NCI-H1048 (cell line): ENCODE measurements at regions not wholly inside any gene's neighbourhood (a gene's known extent, or its start where the extent isn't known, plus 50 kb on each side); places are given as distances from the start of the nearest gene placed in this dataset.
"Not testable (repeated sequence)": the region's sequence is repeated elsewhere in the genome, so short reads cannot be mapped to it uniquely, and the experiment has no call there.

Experiments
- DNase-seq: peaks from one replicate; lab custom pipeline; 2025; lab: John Stamatoyannopoulos, UW

- DNase-seq, result no peak
These were observed 257.7 kb upstream of the MYT1L start for GRCh38 chr2:2588777-2589176.

- DNase-seq, result no peak
These were observed 256.3 kb upstream of the MYT1L start for GRCh38 chr2:2587354-2587753.

- no peak for DNase-seq
These were observed 255.9 kb upstream of the MYT1L start for GRCh38 chr2:2586931-2587330.

DNA sequence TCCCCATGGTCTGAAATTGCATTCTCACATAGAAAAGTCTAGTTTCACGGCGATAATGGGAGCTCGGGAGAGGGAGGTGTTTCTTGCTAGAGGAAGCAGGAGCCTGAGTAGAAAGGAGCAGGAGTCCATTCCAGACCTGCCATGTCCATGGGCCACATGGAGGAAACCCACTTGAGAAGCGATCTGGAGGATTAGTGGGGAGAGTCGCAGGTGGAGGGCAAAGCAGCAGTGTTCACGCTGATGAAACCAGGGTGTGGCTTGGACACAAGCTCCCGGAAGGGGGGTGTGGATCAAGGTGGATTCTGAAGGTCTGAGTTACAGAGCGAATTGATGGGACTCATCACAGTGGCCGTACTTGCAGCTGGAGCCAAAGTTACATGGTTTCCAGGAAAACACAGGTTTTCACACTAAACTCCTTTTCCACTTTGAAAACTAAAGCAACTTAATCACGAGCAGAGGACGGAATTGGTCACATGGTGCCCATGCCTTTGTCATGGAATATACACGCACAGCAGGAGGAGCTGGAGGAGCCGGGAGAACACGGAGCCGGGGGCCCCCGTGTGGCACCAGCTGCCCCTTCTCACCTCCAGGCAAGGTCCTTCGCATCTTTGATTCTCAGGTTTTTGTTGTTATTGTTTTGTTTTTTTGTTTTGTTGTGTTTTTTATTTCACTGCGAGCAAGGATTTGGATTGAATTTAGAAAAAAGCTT lies 255.1 kb upstream of the MYT1L start:
- DNase-seq, result no peak

DNA sequence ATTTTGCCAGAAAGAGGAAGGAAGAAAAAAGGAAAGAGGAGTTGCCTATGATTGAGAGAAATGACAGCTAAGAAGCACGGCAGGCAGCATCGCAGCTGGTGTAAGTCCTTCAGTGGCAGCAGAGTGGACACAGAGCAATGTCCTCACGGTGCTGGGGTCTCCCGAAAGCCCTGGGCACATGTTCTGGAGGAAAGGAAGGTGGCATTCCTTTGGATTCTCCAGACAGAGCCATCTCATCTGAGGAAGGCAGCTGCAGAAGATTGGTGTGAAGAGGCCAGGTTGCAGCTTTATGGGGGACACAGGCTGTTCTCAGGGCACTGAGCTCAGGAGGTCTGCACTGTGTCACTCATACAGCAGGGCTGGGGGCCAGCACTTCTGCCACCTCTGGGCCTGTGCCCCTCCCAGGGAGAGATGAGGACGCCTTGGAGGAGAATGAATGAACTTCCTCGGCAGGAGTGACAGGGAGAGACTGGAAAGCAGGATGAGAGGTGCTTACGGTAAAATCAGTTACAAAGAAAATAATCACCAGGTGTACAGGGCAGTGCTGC lies 252.0 kb upstream of the MYT1L start:
- no peak for DNase-seq

- no peak for DNase-seq
These were observed 250.5 kb upstream of the MYT1L start for GRCh38 chr2:2581331-2582159.

GRCh38 chr2:2580841-2581240 lies 249.8 kb upstream of the MYT1L start:
- DNase-seq, result not testable (repeated sequence)

DNA sequence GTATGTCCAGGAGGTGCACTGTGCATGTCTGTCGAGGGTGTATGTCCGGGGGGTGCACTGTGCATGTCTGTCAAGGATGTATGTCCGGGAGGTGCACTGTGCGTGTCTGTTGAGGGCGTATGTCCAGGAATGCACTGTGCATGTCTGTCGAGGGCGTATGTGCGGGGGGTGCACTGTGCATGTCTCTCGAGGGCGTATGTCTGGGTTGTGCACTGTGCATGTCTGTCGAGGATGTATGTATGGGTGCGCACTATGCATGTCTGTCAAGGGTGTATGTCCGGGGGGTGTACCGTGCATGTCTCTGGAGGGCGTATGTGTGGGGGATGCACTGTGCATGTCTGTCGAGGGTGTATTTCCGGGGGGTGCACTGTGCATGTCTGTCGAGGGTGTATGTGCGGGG lies 249.3 kb upstream of the MYT1L start:
- no peak for DNase-seq

GRCh38 chr2:2579814-2580213 lies 248.7 kb upstream of the MYT1L start:
- DNase-seq, result no peak

GRCh38 chr2:2577407-2577831 lies 246.3 kb upstream of the MYT1L start:
- DNase-seq, result no peak

DNA sequence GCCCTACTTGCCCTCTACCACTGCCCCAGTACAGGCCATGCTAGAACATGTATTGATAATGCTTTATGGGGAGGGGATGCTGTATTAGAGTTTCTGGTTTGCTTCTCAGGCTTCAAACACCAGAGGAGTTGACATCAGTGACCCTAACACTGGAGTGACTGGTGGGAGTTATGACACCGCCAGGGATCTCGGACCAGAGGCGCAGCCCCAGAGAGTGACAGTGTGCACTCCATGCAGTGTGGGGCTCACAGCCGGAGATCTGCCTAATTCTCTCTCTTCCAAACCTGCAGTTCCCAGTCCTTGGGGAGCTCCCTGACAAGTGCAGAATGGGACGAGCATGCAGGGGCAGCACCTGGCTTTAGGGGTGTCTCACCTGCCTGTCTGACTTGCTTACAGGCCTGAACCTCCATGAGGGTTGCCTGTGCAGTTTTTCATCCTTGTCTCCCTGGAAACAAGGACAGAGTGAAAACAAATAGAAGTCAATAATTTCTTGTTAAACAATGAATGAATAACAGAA lies 244.9 kb upstream of the MYT1L start:
- DNase-seq, result no peak

- DNase-seq, result no peak
These were observed 244.1 kb upstream of the MYT1L start for GRCh38 chr2:2575181-2575577.

DNA sequence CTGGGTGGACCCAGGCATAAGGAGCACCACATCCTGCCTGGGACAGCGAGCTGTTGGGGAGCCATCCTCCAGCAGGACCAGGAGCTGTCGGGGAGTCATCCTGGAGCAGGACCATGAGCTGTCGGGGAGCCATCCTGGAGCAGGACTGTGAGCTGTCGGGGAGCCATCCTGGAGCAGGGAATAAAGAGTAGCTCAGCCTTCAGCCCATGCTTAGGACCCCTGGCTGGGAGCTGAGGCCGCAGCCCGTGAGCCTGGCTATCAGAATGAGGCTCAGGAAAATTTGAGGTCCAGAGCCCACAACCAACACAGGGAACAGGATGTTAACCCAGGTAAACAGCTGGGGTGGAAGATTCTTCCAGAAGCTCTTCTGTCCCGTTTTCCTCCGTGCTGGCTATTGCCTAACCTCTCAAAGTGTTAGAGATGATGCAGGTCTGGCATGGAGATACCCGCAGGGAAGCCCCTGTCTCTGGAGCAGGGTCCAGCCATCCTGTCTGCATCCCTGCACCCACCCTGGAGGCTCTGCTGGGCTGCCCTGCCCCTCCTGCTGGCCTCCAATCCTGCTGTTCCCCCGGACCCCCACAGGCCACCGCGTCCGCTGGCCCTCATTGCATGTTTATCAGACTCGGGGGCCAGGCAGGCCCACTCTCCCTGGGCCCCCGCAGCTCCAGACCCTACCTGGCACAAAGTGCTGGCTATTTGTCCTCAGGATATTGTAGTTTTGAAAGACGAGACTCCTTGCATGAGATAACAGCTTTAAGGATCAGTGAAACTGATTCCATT lies 243.5 kb upstream of the MYT1L start:
- no peak for DNase-seq

DNA sequence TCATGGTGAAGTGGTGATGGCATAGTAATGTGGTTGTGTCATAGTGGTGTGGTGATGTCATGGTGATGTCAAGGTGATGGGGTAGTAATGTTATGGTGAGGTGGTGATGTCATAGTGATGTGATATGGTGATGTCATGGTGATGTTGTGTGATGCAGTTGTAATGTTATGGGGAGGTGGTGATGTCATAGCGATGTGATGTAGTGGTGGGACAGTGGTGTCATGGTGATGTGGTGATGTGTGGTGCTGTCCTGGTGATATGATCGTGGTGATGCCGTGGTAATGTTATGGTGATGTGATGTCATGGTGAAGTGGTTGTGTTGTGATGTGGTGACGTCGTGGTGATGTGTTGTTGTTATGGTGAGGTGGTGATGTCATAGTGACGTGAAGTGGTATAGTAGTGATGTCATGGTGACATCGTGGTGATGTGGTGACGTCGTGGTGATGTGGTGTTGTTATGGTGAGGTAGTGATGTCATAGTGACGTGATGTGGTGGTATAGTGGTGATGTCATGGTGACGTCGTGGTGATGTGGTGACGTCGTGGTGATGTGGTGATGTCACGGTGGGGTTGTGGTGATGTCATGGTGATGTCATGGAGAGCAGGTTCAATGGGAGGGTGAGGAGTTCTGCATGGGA lies 242.7 kb upstream of the MYT1L start:
- DNase-seq, result no peak

DNA sequence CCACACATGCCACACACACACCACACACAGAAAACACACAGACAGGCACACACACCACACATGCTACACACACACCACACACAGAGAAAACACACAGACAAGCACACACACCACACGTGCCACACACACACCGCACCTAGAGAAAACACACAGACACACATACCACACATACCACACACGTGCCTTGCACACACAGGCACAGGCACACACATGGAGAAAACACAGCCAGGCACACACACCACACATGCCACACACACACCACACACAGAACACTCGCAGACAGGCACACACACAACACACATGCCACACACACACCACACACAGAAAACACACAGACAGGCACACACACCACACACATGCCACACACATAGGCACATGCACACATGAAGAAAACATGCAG lies 242.1 kb upstream of the MYT1L start:
- DNase-seq, result no peak

- DNase-seq, result no peak
These were observed 241.5 kb upstream of the MYT1L start for GRCh38 chr2:2572393-2573204.

DNA sequence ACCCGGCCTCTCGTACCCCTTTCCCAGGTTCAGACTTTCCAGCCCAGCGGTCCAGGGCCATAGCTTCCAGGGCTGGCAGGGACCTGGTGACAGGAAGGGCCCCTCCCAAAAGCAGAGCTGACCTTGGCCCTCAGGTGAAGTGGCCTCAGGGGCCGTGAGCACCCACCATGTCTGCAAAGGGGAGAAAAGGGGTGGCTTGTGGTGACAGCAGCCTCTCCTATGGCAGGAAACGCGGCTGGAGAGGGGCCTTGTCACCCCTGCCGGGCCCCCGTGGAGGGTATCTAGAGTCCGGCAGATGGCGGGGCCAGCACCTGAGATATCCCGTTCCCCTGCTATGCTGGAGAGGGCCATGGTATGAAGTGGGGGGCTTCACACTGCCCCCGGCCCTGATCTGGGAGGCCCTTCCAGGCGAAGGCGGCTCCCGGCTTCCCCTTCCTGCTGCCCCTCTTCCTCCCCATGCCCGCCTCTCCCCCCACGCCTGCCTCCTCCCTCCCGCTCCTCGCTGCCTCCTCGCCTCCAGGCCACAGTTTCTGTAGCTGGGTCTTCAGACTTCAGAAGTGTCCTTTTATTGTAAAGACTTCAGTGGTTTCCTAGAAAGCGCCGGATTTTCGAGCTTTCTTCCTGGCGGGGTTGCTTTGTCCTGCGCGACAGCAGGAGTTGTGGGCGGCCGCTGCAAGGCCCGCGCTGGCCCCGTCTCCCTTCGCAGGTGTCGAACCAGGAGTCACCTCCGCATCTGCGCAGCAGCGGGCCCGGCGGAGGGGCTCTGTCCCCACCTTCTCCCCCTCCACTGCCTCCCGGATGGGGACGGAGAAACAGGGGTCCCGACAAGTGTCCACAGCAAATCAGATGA lies 240.5 kb upstream of the MYT1L start:
- no peak for DNase-seq

DNA sequence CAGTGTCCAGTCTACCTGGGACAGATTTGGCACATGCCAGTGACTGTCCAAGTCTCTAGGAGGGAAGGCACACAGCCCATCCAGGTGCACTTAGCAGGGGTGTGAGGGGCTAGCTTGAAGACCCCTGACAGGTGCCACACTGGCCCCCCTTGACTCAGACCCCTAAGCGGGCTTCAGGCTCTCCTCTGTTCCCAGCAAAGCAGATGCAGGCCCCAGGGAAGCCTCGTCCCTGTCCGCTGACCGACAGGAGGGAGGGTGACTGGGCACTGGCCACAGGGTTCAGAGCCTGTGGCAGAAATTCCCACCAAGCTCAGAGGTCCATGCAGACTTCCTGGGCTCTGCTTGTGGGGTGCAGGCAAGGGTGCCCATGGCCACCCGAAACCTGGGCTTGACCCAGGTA lies 239.8 kb upstream of the MYT1L start:
- DNase-seq, result no peak

- no peak for DNase-seq
These were observed 239.3 kb upstream of the MYT1L start for GRCh38 chr2:2570360-2570759.

- DNase-seq, result no peak
These were observed 238.8 kb upstream of the MYT1L start for GRCh38 chr2:2569836-2570235.
